ENCODE measurements at regions not wholly inside any gene's neighbourhood (a gene's known extent, or its start where the extent isn't known, plus 50 kb on each side); places are given as distances from the start of the nearest gene placed in this dataset.
A peak's percentile ranks its signal among the peaks of the same experiment; 100 is the strongest.

GRCh38 chr15:38696790-38697495 is 132.3 kb upstream of the RASGRP1 start:
- no peak for DNase-seq

GRCh38 chr15:38698254-38698653 is 133.6 kb upstream of the RASGRP1 start:
- DNase-seq, result no peak

- DNase-seq, result peak; percentile 50
Measured at GRCh38 chr15:38699633-38700230, 135.1 kb upstream of the RASGRP1 start.

GRCh38 chr15:38701149-38701548 is 136.5 kb upstream of the RASGRP1 start:
- DNase-seq, result no peak

- DNase-seq, result no peak
Measured at GRCh38 chr15:38702178-38702912, 137.7 kb upstream of the RASGRP1 start.

- DNase-seq, result no peak
Measured at GRCh38 chr15:38705436-38706219, 141.0 kb upstream of the RASGRP1 start.

GRCh38 chr15:38706956-38707355 is 142.3 kb upstream of the RASGRP1 start:
- no peak for DNase-seq

GRCh38 chr15:38707802-38708671 is 143.4 kb upstream of the RASGRP1 start:
- peak; percentile 48 for DNase-seq

GRCh38 chr15:38708672-38709180 is 144.1 kb upstream of the RASGRP1 start:
- DNase-seq, result no peak

GRCh38 chr15:38709196-38709595 is 144.6 kb upstream of the RASGRP1 start:
- DNase-seq, result no peak

GRCh38 chr15:38714309-38715072 is 149.9 kb upstream of the RASGRP1 start:
- no peak for DNase-seq

- DNase-seq, result no peak
Measured at GRCh38 chr15:38720893-38721567, 156.4 kb upstream of the RASGRP1 start.

- DNase-seq, result no peak
Measured at GRCh38 chr15:38721568-38721945, 156.9 kb upstream of the RASGRP1 start.

GRCh38 chr15:38722236-38722635 is 157.6 kb upstream of the RASGRP1 start:
- DNase-seq, result no peak

GRCh38 chr15:38724827-38725226 is 160.2 kb upstream of the RASGRP1 start:
- no peak for DNase-seq

GRCh38 chr15:38726187-38726586 is 161.6 kb upstream of the RASGRP1 start:
- no peak for DNase-seq

GRCh38 chr15:38733331-38733730 is 168.7 kb upstream of the RASGRP1 start:
- DNase-seq, result no peak

GRCh38 chr15:38740206-38740605 is 175.6 kb upstream of the RASGRP1 start:
- DNase-seq, result no peak

- no peak for DNase-seq
Measured at GRCh38 chr15:38743147-38743546, 178.5 kb upstream of the RASGRP1 start.

- DNase-seq, result no peak
Measured at GRCh38 chr15:38745126-38745525, 180.5 kb upstream of the RASGRP1 start.

- no peak for DNase-seq
Measured at GRCh38 chr15:38745626-38746025, 181.0 kb upstream of the RASGRP1 start.

All from NCI-H1694 treated with DMSO at 0.1 percent for 48 hours (cell line).